GM12878 (cell line): ENCODE measurements at regions not wholly inside any gene's neighbourhood (a gene's known extent, or its start where the extent isn't known, plus 50 kb on each side); places are given as distances from the start of the nearest gene placed in this dataset.

Experiments
- ATAC-seq: fragments of 200-7000 bp; cut with Tn5 transposase; 3 replicates; pipeline ENCODE4 v1.9.1; 2020; ENCODE audit warnings: mild to moderate bottlenecking, moderate library complexity
- BruUV-seq: library from RNA; stranded (reverse); fragments of 400-500 nt; replicated peaks from 2 replicates; lab custom pipeline; 2021; lab: Mats Ljungman, UMichigan
- CTCF ChIA-PET: fragments of 300-600 bp; sonication (Branson Sonifier 250); formaldehyde crosslinking; extraction: SDS; loops from one replicate; lab custom pipeline; 2021; ENCODE audit warnings: inconsistent platforms; lab: Yijun Ruan, JAX
- POLR2A ChIA-PET: fragments of 350-600 bp; formaldehyde crosslinking; extraction: SDS; loops from one replicate; lab custom pipeline; 2021; ENCODE audit warnings: inconsistent platforms; lab: Charles Lee
- RAD21 ChIA-PET: fragments of 300-600 bp; sonication (Branson Sonifier 250); formaldehyde crosslinking; loops from one replicate; lab custom pipeline; 2023; ENCODE audit warnings: antibody characterized with exemption; ENCODE audit not compliant: unreplicated experiment; lab: Charles Lee
- SMC1A ChIA-PET: fragments of 300-600 bp; sonication (Branson Sonifier 250); formaldehyde crosslinking; loops from one replicate; lab custom pipeline; 2023; ENCODE audit not compliant: unreplicated experiment, uncharacterized antibody; lab: Charles Lee
- DNase-seq: peaks from one replicate; pipeline ENCODE4 v3.0.0-alpha.2; 2011; ENCODE audit warnings: low read depth, low spot score
- FAIRE-seq: peaks from 3 replicates; lab custom pipeline; 2011; peaks lifted over from hg19 to GRCh38; lab: Jason Lieb, UNC
- H2AFZ ChIP-seq: 2 replicates; pipeline ENCODE4 v1.6.0; 2011; ENCODE audit warnings: low read depth, low read length, control low read depth; ENCODE audit not compliant: control insufficient read depth
- H3K27ac ChIP-seq: 2 replicates; pipeline ENCODE4 v1.5.1; 2011; ENCODE audit warnings: control low read depth; ENCODE audit not compliant: control insufficient read depth, insufficient read depth
- H3K27me3 ChIP-seq, 2 experiments: replicated peaks in 1 of 2; 2 replicates each; pipeline versions ENCODE4 v1.6.0 to v1.6.1; 2011; ENCODE audit warnings: low read length in 1 of 2; ENCODE audit not compliant: control insufficient read depth in 2 of 2, insufficient read depth in 2 of 2
- H3K36me3 ChIP-seq, 2 experiments: 2 replicates each; pipeline ENCODE4 v1.5.1; 2011; ENCODE audit warnings: low read length in 1 of 2; ENCODE audit not compliant: control insufficient read depth in 2 of 2, insufficient read depth in 2 of 2
- H3K4me1 ChIP-seq: 2 replicates; pipeline ENCODE4 v1.6.1; 2011; ENCODE audit warnings: mild to moderate bottlenecking, low read length, moderate library complexity, mixed read lengths; ENCODE audit not compliant: control insufficient read depth, insufficient read depth
- H3K4me2 ChIP-seq: 2 replicates; pipeline ENCODE4 v1.6.0; 2011; ENCODE audit warnings: control low read depth; ENCODE audit not compliant: control insufficient read depth, insufficient read depth
- H3K4me3 ChIP-seq: fragments of 200-600 bp; sonication (generic); 2 replicates; pipeline ENCODE4 v1.5.1; 2016
- H3K79me2 ChIP-seq: 2 replicates; pipeline ENCODE4 v1.6.0; 2011; ENCODE audit warnings: low read length; ENCODE audit not compliant: control insufficient read depth, insufficient read depth
- H3K9ac ChIP-seq: 2 replicates; pipeline ENCODE4 v1.8.0; 2011; ENCODE audit warnings: low read length, control low read depth, mixed read lengths; ENCODE audit not compliant: control insufficient read depth, insufficient read depth
- H3K9me3 ChIP-seq: replicated peaks from 3 replicates; pipeline ENCODE4 v1.5.1; 2011; ENCODE audit warnings: mild to moderate bottlenecking, low read length; ENCODE audit not compliant: control insufficient read depth, insufficient read depth
- H4K20me1 ChIP-seq: 2 replicates; pipeline ENCODE4 v1.6.0; 2011; ENCODE audit not compliant: control insufficient read depth, insufficient read depth
- ATF2 ChIP-seq: IDR thresholded peaks from 2 replicates; pipeline ENCODE4 v1.6.1; 2012; ENCODE audit warnings: low read length, inconsistent platforms
- CHD1 ChIP-seq: IDR thresholded peaks from 2 replicates; pipeline ENCODE4 v1.6.1; 2012; ENCODE audit warnings: low read depth, low read length, improper control_type of control experiment
- CREM ChIP-seq: IDR thresholded peaks from 2 replicates; pipeline ENCODE4 v1.6.1; 2014; ENCODE audit warnings: antibody characterized with exemption, low read depth
- FOXK2 ChIP-seq: fragments of 450-650 bp; IDR thresholded peaks from 2 replicates; pipeline ENCODE4 v1.6.1; 2017; ENCODE audit warnings: mild to moderate bottlenecking, moderate library complexity
- HDAC6 ChIP-seq: fragments of 200-600 bp; sonication (generic); IDR thresholded peaks from one replicate; pipeline ENCODE4 v1.8.0; 2017; ENCODE audit warnings: antibody characterized with exemption; ENCODE audit not compliant: unreplicated experiment
- KDM1A ChIP-seq: fragments of 200-600 bp; sonication (generic); IDR thresholded peaks from 2 replicates; pipeline ENCODE4 v1.6.1; 2016; ENCODE audit warnings: borderline replicate concordance
- MTA2 ChIP-seq: fragments of 450-650 bp; IDR thresholded peaks from 2 replicates; pipeline ENCODE4 v1.6.1; 2016; ENCODE audit warnings: low read depth, mild to moderate bottlenecking, moderate library complexity
- NFIC ChIP-seq: IDR thresholded peaks from 2 replicates; pipeline ENCODE4 v1.6.1; 2012; ENCODE audit warnings: low read depth, mild to moderate bottlenecking, inconsistent platforms, low read length, moderate library complexity
- RELB ChIP-seq: fragments of 450-650 bp; IDR thresholded peaks from 2 replicates; pipeline ENCODE4 v1.6.1; 2017; ENCODE audit warnings: low read depth, mild to moderate bottlenecking, moderate library complexity
- RUNX3 ChIP-seq: IDR thresholded peaks from 2 replicates; pipeline ENCODE4 v1.6.1; 2012; ENCODE audit warnings: low read length, inconsistent platforms
- SPI1 ChIP-seq: IDR thresholded peaks from 2 replicates; pipeline ENCODE4 v1.6.1; 2011; ENCODE audit warnings: low read depth, mild to moderate bottlenecking, low read length, moderate library complexity, borderline replicate concordance; ENCODE audit not compliant: insufficient read depth
- SRF ChIP-seq, 2 experiments: IDR thresholded peaks; 2 replicates each; pipeline ENCODE4 v1.6.1; 2011; ENCODE audit warnings: low read depth in 2 of 2, low read length in 2 of 2, mild to moderate bottlenecking in 1 of 2, moderate library complexity in 1 of 2
- WGBS: methylation state at CpG from one replicate; pipeline ENCODE4 v1.1.6; 2016; ENCODE audit warnings: low lambda C conversion rate; ENCODE audit not compliant: insufficient replicate concordance, insufficient coverage; ENCODE audit errors: missing lambda C conversion rate; 5-methylcytosine and 5-hydroxymethylcytosine counted together
- in situ Hi-C: fragments of 300-500 bp; cut with MboI; formaldehyde crosslinking; loops from 9 replicates; pipeline ENCODE4 v1.14.3; 2018; ENCODE audit warnings: mixed read lengths
- intact Hi-C: fragments of 100-400 bp; cut with micrococcal nuclease; formaldehyde crosslinking; loops from one replicate; pipeline ENCODE4 v1.14.2; 2022; ENCODE audit not compliant: unreplicated experiment

GRCh38 chr22:22058633-22059290 lies 76.2 kb upstream of the TOP3B start:
- SMC1A ChIA-PET = interaction anchor here (0.5 to 6.9 kb wide), 19 partner anchors 10 to 897 kb away, joined by 3 to 76 read pairs (median 8); no protein-coding TSS in a partner anchor
- H3K79me2 ChIP-seq = no peaks in the 10 kb centered on the region
- peak; percentile 75 for ATAC-seq
- no peak for DNase-seq
- BruUV-seq = no TSS peak
- no peaks in the 10 kb centered on the region for H4K20me1 ChIP-seq
- in situ Hi-C loops (no loop called here), intact Hi-C loops (no loop called here)
- peaks cover 15% of the 10 kb centered on the region for H3K4me1 ChIP-seq
- H3K27ac ChIP-seq = no peak overlapping the region
- 2% methylated on average over 4 of the region's 4 CpGs for WGBS
- RAD21 ChIA-PET = interaction anchor here (0.7 to 6.2 kb wide), 14 partner anchors 10 to 897 kb away, joined by 3 to 76 read pairs (median 6); no protein-coding TSS in a partner anchor
- H3K9ac ChIP-seq = no peak overlapping the region
- H2AFZ ChIP-seq = peak overlapping the region; percentile 28
- no peaks in the 10 kb centered on the region for H3K9me3 ChIP-seq
- TF ChIP-seq SPI1 = peak; percentile 68; the same call in 1 of the 2 replicates
- TF ChIP-seq HDAC6 = no peak
- TF ChIP-seq MTA2 = 0 out of 2 replicates have a peak, but pooled peaks have one; percentile 11
- no peaks in the 10 kb centered on the region for H3K27me3 ChIP-seq
- FAIRE-seq = no peak
- POLR2A ChIA-PET = interaction anchor here (0.7 to 3.8 kb wide), 4 partner anchors 15 to 877 kb away, joined by 3 to 24 read pairs (median 10); no protein-coding TSS in a partner anchor
- H3K4me3 ChIP-seq = no peak overlapping the region
- H3K36me3 ChIP-seq = no peaks in the 10 kb centered on the region
- no peak overlapping the region for H3K4me2 ChIP-seq
- CTCF ChIA-PET = interaction anchor here (0.6 to 7.6 kb wide), 23 partner anchors 10 to 897 kb away, joined by 3 to 177 read pairs (median 5); no protein-coding TSS in a partner anchor

- POLR2A ChIA-PET = interaction anchor here (0.6 to 3.8 kb wide), 5 partner anchors 11 to 111 kb away, joined by 3 to 24 read pairs (median 4); no protein-coding TSS in a partner anchor
- H2AFZ ChIP-seq = no peak overlapping the region
- no peak for ATAC-seq
- no peaks in the 10 kb centered on the region for H4K20me1 ChIP-seq
- CTCF ChIA-PET = interaction anchor here (0.9 to 7.6 kb wide), 10 partner anchors 9 to 100 kb away, joined by 3 to 177 read pairs (median 20); no protein-coding TSS in a partner anchor
- in situ Hi-C loops = no loop called here
- SMC1A ChIA-PET = interaction anchor here (1.6 to 6.9 kb wide), 7 partner anchors 12 to 898 kb away, joined by 3 to 76 read pairs (median 52); no protein-coding TSS in a partner anchor
- H3K9ac ChIP-seq = no peak overlapping the region
- H3K4me1 ChIP-seq = peaks cover 15% of the 10 kb centered on the region
- no peak for FAIRE-seq
- no peaks in the 10 kb centered on the region for H3K79me2 ChIP-seq
- 55% methylated on average over 5 of the region's 5 CpGs for whole genome bisulfite sequencing
- no peak overlapping the region for H3K4me3 ChIP-seq
- intact Hi-C loops = no loop called here
- RAD21 ChIA-PET = interaction anchor here (1.4 to 6.2 kb wide), 6 partner anchors 9 to 53 kb away, joined by 5 to 76 read pairs (median 12); no protein-coding TSS in a partner anchor
- H3K4me2 ChIP-seq = no peak overlapping the region
- no peak for DNase-seq
- no peaks in the 10 kb centered on the region for H3K27me3 ChIP-seq
- H3K9me3 ChIP-seq = no peaks in the 10 kb centered on the region
- H3K36me3 ChIP-seq = no peaks in the 10 kb centered on the region
- no peak overlapping the region for H3K27ac ChIP-seq
- no TSS peak for BruUV-seq
- TF ChIP-seq NFIC (no peak), KDM1A (no peak), RELB (no peak), RUNX3 (no peak), SRF (IDR thresholded peaks at IDR 0.05; ENCODE audit: low read depth in 2 of 2, low read length in 2 of 2) (no peak), ATF2 (no peak), CHD1 (no peak), FOXK2 (no peak), CREM (no peak)
Measured at GRCh38 chr22:22057617-22058378, 75.2 kb upstream of the TOP3B start.
